ENCODE measurements at regions not wholly inside any gene's neighbourhood (a gene's known extent, or its start where the extent isn't known, plus 50 kb on each side); places are given as distances from the start of the nearest gene placed in this dataset.

- TF ChIP-seq REST (IDR thresholded peaks at IDR 0.05; ENCODE audit: insufficient read depth in 1 of 2, low read depth in 2 of 2, low read length in 2 of 2) = no peak
Measured at GRCh38 chr3:59266551-59266950, 216.7 kb upstream of the CFAP20DC start.

DNA sequence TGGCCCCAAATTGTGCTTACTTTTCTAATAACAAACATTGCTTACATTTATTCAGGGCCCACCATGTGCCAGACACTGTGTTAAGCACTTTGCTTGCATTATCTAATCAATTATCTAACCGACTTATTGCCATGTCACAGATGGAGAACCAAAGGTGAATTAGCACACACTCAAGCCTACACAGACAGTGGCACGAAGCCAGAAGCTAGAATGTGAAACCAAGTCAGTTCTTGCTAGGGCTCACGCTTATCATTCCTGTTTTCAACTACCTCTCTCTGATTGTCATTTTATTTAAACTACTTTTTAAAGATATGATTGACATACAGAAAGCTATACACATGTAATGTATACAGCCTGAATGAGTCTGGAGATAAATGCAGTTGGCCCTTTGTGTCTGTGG lies 215.7 kb upstream of the CFAP20DC start:
- TF ChIP-seq SIN3A (IDR thresholded peaks at IDR 0.05; ENCODE audit: borderline replicate concordance, insufficient read depth, low read length) (no peak), REST (IDR thresholded peaks at IDR 0.05; ENCODE audit: insufficient read depth in 1 of 2, low read depth in 2 of 2, low read length in 2 of 2) (no peak), POLR2AphosphoS5 (IDR thresholded peaks at IDR 0.05; ENCODE audit: low read depth, low read length) (no peak), TAF1 (IDR thresholded peaks at IDR 0.05; ENCODE audit: borderline replicate concordance, insufficient read depth, low read length) (no peak), FOXP2 (optimal IDR thresholded peaks at IDR 0.05; ENCODE audit: borderline replicate concordance, extremely low read depth, extremely low read length, insufficient read depth) (no peak)

GRCh38 chr3:59264366-59264765 lies 214.5 kb upstream of the CFAP20DC start:
- TF ChIP-seq FOXP2 (optimal IDR thresholded peaks at IDR 0.05; ENCODE audit: borderline replicate concordance, extremely low read depth, extremely low read length, insufficient read depth) (no peak), REST (IDR thresholded peaks at IDR 0.05; ENCODE audit: insufficient read depth in 1 of 2, low read depth in 2 of 2, low read length in 2 of 2) (no peak), SIN3A (IDR thresholded peaks at IDR 0.05; ENCODE audit: borderline replicate concordance, insufficient read depth, low read length) (no peak)

GRCh38 chr3:59263152-59263551 lies 213.3 kb upstream of the CFAP20DC start:
- no peak for TF ChIP-seq TAF1 (IDR thresholded peaks at IDR 0.05; ENCODE audit: borderline replicate concordance, insufficient read depth, low read length)

- TF ChIP-seq REST (IDR thresholded peaks at IDR 0.05; ENCODE audit: insufficient read depth in 1 of 2, low read depth in 2 of 2, low read length in 2 of 2) (no peak), FOXP2 (optimal IDR thresholded peaks at IDR 0.05; ENCODE audit: borderline replicate concordance, extremely low read depth, extremely low read length, insufficient read depth) (no peak), SIN3A (IDR thresholded peaks at IDR 0.05; ENCODE audit: borderline replicate concordance, insufficient read depth, low read length) (no peak), TAF1 (IDR thresholded peaks at IDR 0.05; ENCODE audit: borderline replicate concordance, insufficient read depth, low read length) (no peak), POLR2AphosphoS5 (IDR thresholded peaks at IDR 0.05; ENCODE audit: low read depth, low read length) (no peak)
Measured at GRCh38 chr3:59262076-59262498, 212.3 kb upstream of the CFAP20DC start.

DNA sequence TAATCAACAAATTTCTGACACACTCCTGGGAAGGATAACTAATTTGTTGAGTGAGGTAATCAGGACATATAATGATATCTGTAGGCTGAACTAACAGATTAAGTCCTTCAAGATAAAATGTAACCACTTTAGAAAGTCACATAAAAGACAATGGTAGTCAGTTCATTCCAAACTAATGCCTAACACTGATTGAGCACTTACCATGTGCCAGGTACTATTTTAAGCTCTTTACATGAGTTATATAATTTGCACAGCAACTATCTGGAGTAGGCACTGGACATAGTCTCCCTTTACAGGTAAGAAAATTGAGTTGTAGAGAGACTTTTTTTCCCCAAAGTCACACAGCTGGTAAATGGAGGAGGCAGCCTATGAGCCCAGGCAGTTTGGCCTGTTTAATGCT lies 211.2 kb upstream of the CFAP20DC start:
- TF ChIP-seq POLR2AphosphoS5 (IDR thresholded peaks at IDR 0.05; ENCODE audit: low read depth, low read length) (no peak), FOXP2 (optimal IDR thresholded peaks at IDR 0.05; ENCODE audit: borderline replicate concordance, extremely low read depth, extremely low read length, insufficient read depth) (no peak), SIN3A (IDR thresholded peaks at IDR 0.05; ENCODE audit: borderline replicate concordance, insufficient read depth, low read length) (no peak), REST (IDR thresholded peaks at IDR 0.05; ENCODE audit: insufficient read depth in 1 of 2, low read depth in 2 of 2, low read length in 2 of 2) (no peak), TAF1 (IDR thresholded peaks at IDR 0.05; ENCODE audit: borderline replicate concordance, insufficient read depth, low read length) (no peak)
